GM12892 (cell line): ENCODE measurements at regions not wholly inside any gene's neighbourhood (a gene's known extent, or its start where the extent isn't known, plus 50 kb on each side); places are given as distances from the start of the nearest gene placed in this dataset.

ENCODE experiments used
- POLR2A ChIP-seq: IDR thresholded peaks from 2 replicates; pipeline ENCODE4 v1.6.1; 2011; ENCODE audit warnings: low read depth, low read length, control low read depth
- POLR2AphosphoS5 ChIP-seq: IDR thresholded peaks from 2 replicates; pipeline ENCODE4 v1.6.1; 2011; ENCODE audit warnings: low read depth, low read length, control low read depth
- TAF1 ChIP-seq: IDR thresholded peaks from 2 replicates; pipeline ENCODE4 v1.6.1; 2011; ENCODE audit warnings: low read depth, mild to moderate bottlenecking, control low read depth, low read length, borderline replicate concordance

DNA sequence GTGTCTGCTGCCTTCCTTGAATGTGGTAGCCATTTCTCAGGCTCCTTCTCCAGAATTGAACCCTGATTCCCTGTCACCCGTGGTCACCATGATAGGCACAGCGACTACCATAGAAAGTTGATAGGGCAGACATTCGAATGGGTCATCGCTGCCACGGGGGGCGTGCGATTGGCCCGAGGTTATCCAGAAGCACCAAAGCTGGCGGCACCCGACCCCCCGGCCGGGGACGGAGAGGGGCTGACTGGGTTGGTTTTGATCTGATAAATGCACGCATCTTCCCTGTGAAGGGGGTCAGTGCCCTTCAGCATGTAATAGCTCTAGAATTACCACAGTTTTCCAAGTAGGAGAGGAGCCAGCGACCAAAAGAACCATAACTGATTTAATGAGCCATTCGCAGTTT lies 94.0 kb upstream of the ANKRD30BL start:
- TF ChIP-seq POLR2A = no peak
- no peak for TF ChIP-seq POLR2AphosphoS5
- TF ChIP-seq TAF1 = no peak
